WTC11 (cell line): ENCODE measurements at regions not wholly inside any gene's neighbourhood (a gene's known extent, or its start where the extent isn't known, plus 50 kb on each side); places are given as distances from the start of the nearest gene placed in this dataset.

Experiments
- ATAC-seq: fragments of 200-7000 bp; cut with Tn5 transposase; 2 replicates; pipeline ENCODE4 v1.10.0; 2021; ENCODE audit warnings: mild to moderate bottlenecking, moderate library complexity
- CTCF ChIA-PET: fragments of 300-600 bp; sonication (Branson Sonifier 250); formaldehyde crosslinking; loops from one replicate; lab custom pipeline; 2021; ENCODE audit warnings: antibody characterized with exemption; lab: Charles Lee
- POLR2A ChIA-PET: fragments of 350-600 bp; sonication (Branson Sonifier 250); formaldehyde crosslinking; loops from one replicate; lab custom pipeline; 2021; ENCODE audit warnings: antibody characterized with exemption; lab: Charles Lee
- DNase-seq: peaks from one replicate; pipeline ENCODE4 v3.0.0; 2021; ENCODE audit warnings: low spot score
- H3K27ac Mint-ChIP-seq: 2 replicates; pipeline ENCODE4 v1.8.0; 2021; ENCODE audit warnings: mixed read lengths
- H3K27me3 Mint-ChIP-seq: 2 replicates; pipeline ENCODE4 v1.8.0; 2021; ENCODE audit warnings: low read depth, mild to moderate bottlenecking, moderate library complexity, mixed read lengths
- H3K36me3 Mint-ChIP-seq: 2 replicates; pipeline ENCODE4 v1.8.0; 2021; ENCODE audit warnings: mixed read lengths
- H3K4me1 Mint-ChIP-seq: 2 replicates; pipeline ENCODE4 v1.8.0; 2022; ENCODE audit warnings: mixed read lengths
- H3K4me3 Mint-ChIP-seq: 2 replicates; pipeline ENCODE4 v1.8.0; 2021; ENCODE audit warnings: mild to moderate bottlenecking, moderate library complexity, mixed read lengths
- H3K9me3 Mint-ChIP-seq: 2 replicates; pipeline ENCODE4 v1.8.0; 2021; ENCODE audit warnings: mixed read lengths
- CREB1 ChIP-seq: sonication (generic); formaldehyde crosslinking; IDR thresholded peaks from 2 replicates; pipeline ENCODE4 v1.8.0; 2023; ENCODE audit warnings: mild to moderate bottlenecking, missing genetic modification reagents
- CREM ChIP-seq: sonication (generic); formaldehyde crosslinking; IDR thresholded peaks from 2 replicates; pipeline ENCODE4 v1.8.1; 2022; ENCODE audit warnings: mild to moderate bottlenecking, missing genetic modification reagents, moderate library complexity
- ELF4 ChIP-seq: sonication (generic); formaldehyde crosslinking; IDR thresholded peaks from 2 replicates; pipeline ENCODE4 v1.8.1; 2022; ENCODE audit warnings: low read depth, mild to moderate bottlenecking, moderate library complexity, missing genetic modification reagents
- ETV6 ChIP-seq: sonication (generic); formaldehyde crosslinking; IDR thresholded peaks from 2 replicates; pipeline ENCODE4 v1.8.1; 2022; ENCODE audit warnings: mild to moderate bottlenecking, missing genetic modification reagents
- FOXP1 ChIP-seq: sonication (generic); formaldehyde crosslinking; IDR thresholded peaks from 2 replicates; pipeline ENCODE4 v1.8.0; 2022; ENCODE audit warnings: missing genetic modification reagents, mild to moderate bottlenecking, moderate library complexity, borderline replicate concordance
- GTF2I ChIP-seq: fragments of 250-450 bp; sonication (Bioruptor Pico); conservative IDR thresholded peaks from 2 replicates; pipeline ENCODE4 v1.4.0; 2021; ENCODE audit warnings: mild to moderate bottlenecking
- IRF2 ChIP-seq: sonication (generic); formaldehyde crosslinking; IDR thresholded peaks from 2 replicates; pipeline ENCODE4 v1.8.0; 2022; ENCODE audit warnings: low read depth, missing genetic modification reagents, borderline replicate concordance
- JAZF1 ChIP-seq: fragments of 250-450 bp; sonication (Bioruptor Pico); IDR thresholded peaks from 2 replicates; pipeline ENCODE4 v1.9.0; 2021; ENCODE audit warnings: moderate library complexity, mild to moderate bottlenecking, inconsistent platforms
- KAT7 ChIP-seq: sonication (generic); formaldehyde crosslinking; IDR thresholded peaks from 2 replicates; pipeline ENCODE4 v1.8.1; 2023; ENCODE audit warnings: missing genetic modification reagents, mild to moderate bottlenecking, borderline replicate concordance
- MXD4 ChIP-seq: fragments of 250-450 bp; sonication (Bioruptor Pico); IDR thresholded peaks from 2 replicates; pipeline ENCODE4 v1.8.0; 2021; ENCODE audit warnings: mild to moderate bottlenecking, moderate library complexity, borderline replicate concordance
- NR1H2 ChIP-seq: sonication (generic); formaldehyde crosslinking; IDR thresholded peaks from 2 replicates; pipeline ENCODE4 v1.9.0; 2021; ENCODE audit warnings: mild to moderate bottlenecking, moderate library complexity, missing genetic modification reagents
- SMAD4 ChIP-seq: sonication (generic); formaldehyde crosslinking; IDR thresholded peaks from 2 replicates; pipeline ENCODE4 v1.8.0; 2022; ENCODE audit warnings: mild to moderate bottlenecking, missing genetic modification reagents
- SOX15 ChIP-seq: fragments of 250-450 bp; sonication (Bioruptor Pico); IDR thresholded peaks from 2 replicates; pipeline ENCODE4 v1.9.0; 2021; ENCODE audit warnings: mild to moderate bottlenecking
- TEAD1 ChIP-seq: sonication (generic); formaldehyde crosslinking; IDR thresholded peaks from 2 replicates; pipeline ENCODE4 v1.8.0; 2022; ENCODE audit warnings: mild to moderate bottlenecking, missing genetic modification reagents
- ZMAT4 ChIP-seq: fragments of 250-450 bp; sonication (Bioruptor Pico); IDR thresholded peaks from 2 replicates; pipeline ENCODE4 v1.9.0; 2021; ENCODE audit warnings: mild to moderate bottlenecking
- ZNF138 ChIP-seq: sonication (generic); formaldehyde crosslinking; conservative IDR thresholded peaks from 2 replicates; pipeline ENCODE4 v1.8.1; 2022; ENCODE audit warnings: mild to moderate bottlenecking, moderate library complexity, missing genetic modification reagents
- ZNF425 ChIP-seq: fragments of 250-450 bp; sonication (Bioruptor Pico); conservative IDR thresholded peaks from 2 replicates; pipeline ENCODE4 v1.9.0; 2021; ENCODE audit warnings: mild to moderate bottlenecking
- ZNF532 ChIP-seq: fragments of 250-450 bp; sonication (Bioruptor Pico); IDR thresholded peaks from 2 replicates; pipeline ENCODE4 v1.9.0; 2021; ENCODE audit warnings: mild to moderate bottlenecking, borderline replicate concordance
- ZNF671 ChIP-seq: fragments of 250-450 bp; sonication (Bioruptor Pico); IDR thresholded peaks from 2 replicates; pipeline ENCODE4 v1.8.0; 2021; ENCODE audit warnings: mild to moderate bottlenecking
- TF ChIP-seq, protein P1 (sequence below): sonication (generic); formaldehyde crosslinking; IDR thresholded peaks from 2 replicates; pipeline ENCODE4 v1.8.0; 2022; ENCODE audit warnings: mild to moderate bottlenecking, missing genetic modification reagents
- TF ChIP-seq, protein P2 (sequence below): sonication (generic); formaldehyde crosslinking; IDR thresholded peaks from 2 replicates; pipeline ENCODE4 v1.8.1; 2022; ENCODE audit warnings: low read depth, missing genetic modification reagents, borderline replicate concordance
- TF ChIP-seq, protein P3 (sequence below): sonication (generic); formaldehyde crosslinking; conservative IDR thresholded peaks from 2 replicates; pipeline ENCODE4 v1.8.1; 2022; ENCODE audit warnings: mild to moderate bottlenecking, missing genetic modification reagents

- TF ChIP-seq, protein P1, sequence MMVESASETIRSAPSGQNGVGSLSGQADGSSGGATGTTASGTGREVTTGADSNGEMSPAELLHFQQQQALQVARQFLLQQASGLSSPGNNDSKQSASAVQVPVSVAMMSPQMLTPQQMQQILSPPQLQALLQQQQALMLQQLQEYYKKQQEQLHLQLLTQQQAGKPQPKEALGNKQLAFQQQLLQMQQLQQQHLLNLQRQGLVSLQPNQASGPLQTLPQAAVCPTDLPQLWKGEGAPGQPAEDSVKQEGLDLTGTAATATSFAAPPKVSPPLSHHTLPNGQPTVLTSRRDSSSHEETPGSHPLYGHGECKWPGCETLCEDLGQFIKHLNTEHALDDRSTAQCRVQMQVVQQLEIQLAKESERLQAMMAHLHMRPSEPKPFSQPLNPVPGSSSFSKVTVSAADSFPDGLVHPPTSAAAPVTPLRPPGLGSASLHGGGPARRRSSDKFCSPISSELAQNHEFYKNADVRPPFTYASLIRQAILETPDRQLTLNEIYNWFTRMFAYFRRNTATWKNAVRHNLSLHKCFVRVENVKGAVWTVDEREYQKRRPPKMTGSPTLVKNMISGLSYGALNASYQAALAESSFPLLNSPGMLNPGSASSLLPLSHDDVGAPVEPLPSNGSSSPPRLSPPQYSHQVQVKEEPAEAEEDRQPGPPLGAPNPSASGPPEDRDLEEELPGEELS (CRISPR knock-in tag) = no peak
- TF ChIP-seq ZNF532 (CRISPR knock-in tag) (no peak), ZMAT4 (no peak), ETV6 (CRISPR knock-in tag) (no peak)
Observed at GRCh38 chr7:114760477-114760876, 161.4 kb upstream of the MDFIC start (continued).

- CTCF ChIA-PET = no interaction called here
- H3K27ac Mint-ChIP-seq = no peak overlapping the region
Observed at GRCh38 chr7:114761973-114762372, 159.9 kb upstream of the MDFIC start.

More at GRCh38 chr7:114761973-114762372, 159.9 kb upstream of the MDFIC start:
- H3K27me3 Mint-ChIP-seq = no peaks in the 10 kb centered on the region
- no peaks in the 10 kb centered on the region for H3K4me1 Mint-ChIP-seq
- no peaks in the 10 kb centered on the region for H3K9me3 Mint-ChIP-seq
- no peak overlapping the region for H3K4me3 Mint-ChIP-seq
- H3K36me3 Mint-ChIP-seq = no peaks in the 10 kb centered on the region
- POLR2A ChIA-PET = no interaction called here
- TF ChIP-seq NR1H2 (CRISPR knock-in tag) (no peak), SOX15 (CRISPR knock-in tag) (no peak), ELF4 (CRISPR knock-in tag) (no peak), IRF2 (CRISPR knock-in tag) (no peak), GTF2I (CRISPR knock-in tag) (no peak), ZNF138 (CRISPR knock-in tag) (no peak), MXD4 (CRISPR knock-in tag) (no peak), FOXP1 (CRISPR knock-in tag) (no peak), CREM (CRISPR knock-in tag) (no peak), JAZF1 (CRISPR knock-in tag) (no peak), SMAD4 (no peak), ZNF671 (CRISPR knock-in tag) (no peak), TEAD1 (CRISPR knock-in tag) (no peak), KAT7 (CRISPR knock-in tag) (no peak), CREB1 (CRISPR knock-in tag) (no peak), ZNF425 (CRISPR knock-in tag) (no peak)
- TF ChIP-seq, protein P2, sequence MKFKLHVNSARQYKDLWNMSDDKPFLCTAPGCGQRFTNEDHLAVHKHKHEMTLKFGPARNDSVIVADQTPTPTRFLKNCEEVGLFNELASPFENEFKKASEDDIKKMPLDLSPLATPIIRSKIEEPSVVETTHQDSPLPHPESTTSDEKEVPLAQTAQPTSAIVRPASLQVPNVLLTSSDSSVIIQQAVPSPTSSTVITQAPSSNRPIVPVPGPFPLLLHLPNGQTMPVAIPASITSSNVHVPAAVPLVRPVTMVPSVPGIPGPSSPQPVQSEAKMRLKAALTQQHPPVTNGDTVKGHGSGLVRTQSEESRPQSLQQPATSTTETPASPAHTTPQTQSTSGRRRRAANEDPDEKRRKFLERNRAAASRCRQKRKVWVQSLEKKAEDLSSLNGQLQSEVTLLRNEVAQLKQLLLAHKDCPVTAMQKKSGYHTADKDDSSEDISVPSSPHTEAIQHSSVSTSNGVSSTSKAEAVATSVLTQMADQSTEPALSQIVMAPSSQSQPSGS (CRISPR knock-in tag) = no peak
- TF ChIP-seq, protein P3, sequence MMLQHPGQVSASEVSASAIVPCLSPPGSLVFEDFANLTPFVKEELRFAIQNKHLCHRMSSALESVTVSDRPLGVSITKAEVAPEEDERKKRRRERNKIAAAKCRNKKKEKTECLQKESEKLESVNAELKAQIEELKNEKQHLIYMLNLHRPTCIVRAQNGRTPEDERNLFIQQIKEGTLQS (CRISPR knock-in tag) = no peak
- TF ChIP-seq, protein P1 (CRISPR knock-in tag) = no peak
- no peak for ATAC-seq
- DNase-seq = no peak
